ENCODE measurements at regions not wholly inside any gene's neighbourhood (a gene's known extent, or its start where the extent isn't known, plus 50 kb on each side); places are given as distances from the start of the nearest gene placed in this dataset.

- Histone ChIP-seq H3K36me3 (ENCODE audit: low read depth, missing control alignments) (no peaks in the 10 kb centered on the region), H3K27me3 (no peaks in the 10 kb centered on the region), H3K9me3 (no peaks in the 10 kb centered on the region), H3K27ac (no peak overlapping the region), H3K4me3 (no peak overlapping the region), H3K4me1 (no peaks in the 10 kb centered on the region)
- intact Hi-C loops (cut with DNase I; ENCODE audit: low total_unique reads): no loop called here
- TF ChIP-seq CTCF (IDR thresholded peaks at IDR 0.05) (no peak), POLR2A (IDR thresholded peaks at IDR 0.05) (no peak)
- WGBS, 2 donors: 59 to 64% methylated on average over 4 of the region's 4 CpGs
- no peak for DNase-seq
Observed at GRCh38 chr7:17146621-17147020, 151.8 kb upstream of the AHR start.

- no peak overlapping the region for H3K4me3 ChIP-seq
- 68 to 83% methylated on average over 7 of the region's 7 CpGs for WGBS, 2 donors
Observed at GRCh38 chr7:17147409-17147808, 151.0 kb upstream of the AHR start.

GRCh38 chr7:17150018-17150417, 148.4 kb upstream of the AHR start:
- no peak for DNase-seq
- Histone ChIP-seq H3K9me3 (no peaks in the 10 kb centered on the region), H3K4me1 (no peaks in the 10 kb centered on the region), H3K4me3 (no peak overlapping the region), H3K27me3 (no peaks in the 10 kb centered on the region), H3K27ac (no peak overlapping the region), H3K36me3 (ENCODE audit: low read depth, missing control alignments) (no peaks in the 10 kb centered on the region)
- 90 to 96% methylated on average over 1 of the region's 1 CpG for WGBS, 2 donors
- intact Hi-C loops (cut with DNase I; ENCODE audit: low total_unique reads): no loop called here
- TF ChIP-seq POLR2A (IDR thresholded peaks at IDR 0.05): no peak
- no peak for TF ChIP-seq CTCF (IDR thresholded peaks at IDR 0.05)

More at GRCh38 chr7:17147409-17147808, 151.0 kb upstream of the AHR start:
- intact Hi-C loops (cut with DNase I; ENCODE audit: low total_unique reads): no loop called here
- TF ChIP-seq CTCF (IDR thresholded peaks at IDR 0.05) (no peak), POLR2A (IDR thresholded peaks at IDR 0.05) (no peak)
- Histone ChIP-seq H3K36me3 (ENCODE audit: low read depth, missing control alignments) (no peaks in the 10 kb centered on the region), H3K4me1 (no peaks in the 10 kb centered on the region), H3K27ac (no peak overlapping the region), H3K27me3 (no peaks in the 10 kb centered on the region), H3K9me3 (no peaks in the 10 kb centered on the region)
- no peak for DNase-seq

- no peak overlapping the region for H3K4me3 ChIP-seq
- peak; percentile 54 for DNase-seq
- H3K9me3 ChIP-seq: no peaks in the 10 kb centered on the region
- H3K36me3 ChIP-seq (ENCODE audit: low read depth, missing control alignments): no peaks in the 10 kb centered on the region
- no peak overlapping the region for H3K27ac ChIP-seq
- H3K27me3 ChIP-seq: no peaks in the 10 kb centered on the region
- no peaks in the 10 kb centered on the region for H3K4me1 ChIP-seq
- TF ChIP-seq POLR2A (IDR thresholded peaks at IDR 0.05) (no peak), CTCF (IDR thresholded peaks at IDR 0.05) (no peak)
- WGBS, 2 donors: 61 to 69% methylated on average over 4 of the region's 4 CpGs
- intact Hi-C loops (cut with DNase I; ENCODE audit: low total_unique reads): no loop called here
Observed at GRCh38 chr7:17152721-17153120, 145.7 kb upstream of the AHR start.

- H3K27ac ChIP-seq: no peak overlapping the region
Observed at GRCh38 chr7:17153536-17153935, 144.9 kb upstream of the AHR start.

More at GRCh38 chr7:17153536-17153935, 144.9 kb upstream of the AHR start:
- no peaks in the 10 kb centered on the region for H3K9me3 ChIP-seq
- no peak for DNase-seq
- no peak for TF ChIP-seq CTCF (IDR thresholded peaks at IDR 0.05)
- no peak for TF ChIP-seq POLR2A (IDR thresholded peaks at IDR 0.05)
- intact Hi-C loops (cut with DNase I; ENCODE audit: low total_unique reads): no loop called here
- WGBS, 2 donors: 68 to 81% methylated on average over 3 of the region's 3 CpGs
- H3K36me3 ChIP-seq (ENCODE audit: low read depth, missing control alignments): no peaks in the 10 kb centered on the region
- H3K27me3 ChIP-seq: no peaks in the 10 kb centered on the region
- H3K4me1 ChIP-seq: no peaks in the 10 kb centered on the region
- H3K4me3 ChIP-seq: no peak overlapping the region
